OCI-LY3 (cell line): ENCODE measurements at regions not wholly inside any gene's neighbourhood (a gene's known extent, or its start where the extent isn't known, plus 50 kb on each side); places are given as distances from the start of the nearest gene placed in this dataset.

Experiments used
- H2AFZ ChIP-seq: fragments of 200-600, 300-600 bp; shearing (Covaris generic); 2 replicates; pipeline ENCODE4 v1.6.0; 2014; ENCODE audit warnings: antibody characterized with exemption, low read depth, low read length
- H3K27ac ChIP-seq: fragments of 200-600, 300-600 bp; sonication (generic); 2 replicates; pipeline ENCODE4 v1.5.1; 2014; ENCODE audit warnings: mild to moderate bottlenecking, low read length, moderate library complexity, mixed read lengths
- H3K27me3 ChIP-seq: fragments of 200-600, 300-600 bp; sonication (generic); 2 replicates; pipeline ENCODE4 v1.6.1; 2014; ENCODE audit warnings: low read depth, low read length, mixed read lengths
- H3K36me3 ChIP-seq: fragments of 200-600, 300-600 bp; sonication (generic); replicated peaks from 2 replicates; pipeline ENCODE3; 2014; ENCODE audit warnings: low read depth, low read length, mixed read lengths
- H3K4me1 ChIP-seq: fragments of 300-600, 200-600 bp; sonication (generic); 2 replicates; pipeline ENCODE4 v1.6.1; 2014; ENCODE audit warnings: low read length, mixed read lengths
- H3K4me2 ChIP-seq: fragments of 200-600, 300-600 bp; sonication (generic); 2 replicates; pipeline ENCODE4 v1.6.1; 2014; ENCODE audit warnings: low read length, mixed read lengths
- H3K4me3 ChIP-seq: fragments of 300-600, 200-600 bp; sonication (generic); 2 replicates; pipeline ENCODE4 v1.5.1; 2014; ENCODE audit warnings: antibody characterized with exemption, mild to moderate bottlenecking, low read length, moderate library complexity
- H3K79me2 ChIP-seq: fragments of 300-600, 200-600 bp; shearing (Covaris generic); 2 replicates; pipeline ENCODE4 v1.6.1; 2014; ENCODE audit warnings: mild to moderate bottlenecking, low read length, mixed read lengths
- H3K9ac ChIP-seq: fragments of 300-600, 200-600 bp; shearing (Covaris generic); 2 replicates; pipeline ENCODE4 v1.6.0; 2014; ENCODE audit warnings: mild to moderate bottlenecking, low read length, moderate library complexity
- H3K9me3 ChIP-seq: fragments of 200-600, 300-600 bp; shearing (Covaris generic); 2 replicates; pipeline ENCODE4 v1.6.1; 2014; ENCODE audit warnings: low read length, mixed read lengths; ENCODE audit not compliant: insufficient read depth
- H4K20me1 ChIP-seq: fragments of 200-600, 300-600 bp; sonication (generic); 2 replicates; pipeline ENCODE4 v1.6.1; 2016; ENCODE audit warnings: low read length, mixed read lengths; ENCODE audit not compliant: insufficient read depth
- CTCF ChIP-seq: fragments of 200-600, 300-600 bp; sonication (generic); IDR thresholded peaks from 2 replicates; pipeline ENCODE4 v1.5.1; 2014; ENCODE audit warnings: antibody characterized with exemption, low read length, low read depth
- EZH2phosphoT487 ChIP-seq: fragments of 200-600 bp; shearing (Covaris generic); IDR thresholded peaks from 2 replicates; pipeline ENCODE4 v1.6.1; 2018; ENCODE audit warnings: antibody characterized with exemption, mixed run types, low read depth

DNA sequence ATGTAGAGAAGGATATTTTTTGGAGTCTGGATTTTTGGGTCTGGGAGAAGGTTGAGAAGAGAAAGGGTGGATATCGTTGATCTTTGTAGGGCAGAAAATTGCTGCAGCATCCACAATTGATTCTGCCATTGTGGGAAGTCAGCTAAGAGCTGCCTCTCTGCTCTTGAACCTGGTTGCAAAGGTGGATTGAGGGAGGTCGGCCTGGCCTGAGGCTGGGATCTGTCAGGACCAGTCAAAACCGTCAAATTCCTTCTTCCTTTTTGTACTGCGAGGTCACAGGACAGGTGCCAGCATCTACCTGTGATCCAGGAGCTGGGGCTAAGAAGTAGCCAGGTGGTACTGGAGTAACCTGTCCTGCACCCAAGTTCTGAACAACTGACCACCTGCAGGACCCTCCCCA, 93.7 kb downstream of the SHOX start:
- Histone ChIP-seq H3K4me3 (no peak overlapping the region), H3K79me2 (no peaks in the 10 kb centered on the region), H3K36me3 (no peaks in the 10 kb centered on the region), H2AFZ (no peak overlapping the region), H3K9me3 (no peaks in the 10 kb centered on the region), H3K4me1 (no peaks in the 10 kb centered on the region), H4K20me1 (no peaks in the 10 kb centered on the region), H3K4me2 (no peak overlapping the region), H3K27me3 (no peaks in the 10 kb centered on the region), H3K9ac (no peak overlapping the region), H3K27ac (no peak overlapping the region)
- TF ChIP-seq EZH2phosphoT487 = no peak
- no peak for TF ChIP-seq CTCF

DNA sequence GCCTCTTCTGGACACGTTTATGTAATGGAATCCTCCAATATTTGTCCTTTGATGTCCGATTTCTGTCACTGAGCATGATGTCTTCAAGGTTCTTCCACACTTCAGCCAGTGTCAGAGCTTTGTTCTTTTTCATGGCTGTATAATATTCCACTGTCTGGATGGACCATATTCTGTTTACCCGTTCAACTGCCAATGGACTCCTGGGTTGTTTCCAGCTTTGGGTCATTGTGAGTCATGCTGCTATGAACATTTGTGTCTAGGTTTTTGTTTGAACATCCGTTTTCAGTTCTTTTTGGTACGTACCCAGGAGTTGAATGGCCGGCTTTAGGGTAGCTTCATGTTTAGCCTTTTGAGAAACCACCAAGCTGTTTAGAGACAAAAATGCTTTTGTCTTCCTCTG, 93.2 kb downstream of the SHOX start:
- TF ChIP-seq CTCF = no peak
- TF ChIP-seq EZH2phosphoT487 = no peak
- no peak overlapping the region for H3K4me3 ChIP-seq
- no peak overlapping the region for H3K27ac ChIP-seq
- no peak overlapping the region for H3K9ac ChIP-seq
- no peaks in the 10 kb centered on the region for H4K20me1 ChIP-seq
- no peak overlapping the region for H2AFZ ChIP-seq
- H3K27me3 ChIP-seq = no peaks in the 10 kb centered on the region
- no peaks in the 10 kb centered on the region for H3K9me3 ChIP-seq
- no peaks in the 10 kb centered on the region for H3K4me1 ChIP-seq
- no peaks in the 10 kb centered on the region for H3K36me3 ChIP-seq
- no peak overlapping the region for H3K4me2 ChIP-seq
- no peaks in the 10 kb centered on the region for H3K79me2 ChIP-seq

DNA sequence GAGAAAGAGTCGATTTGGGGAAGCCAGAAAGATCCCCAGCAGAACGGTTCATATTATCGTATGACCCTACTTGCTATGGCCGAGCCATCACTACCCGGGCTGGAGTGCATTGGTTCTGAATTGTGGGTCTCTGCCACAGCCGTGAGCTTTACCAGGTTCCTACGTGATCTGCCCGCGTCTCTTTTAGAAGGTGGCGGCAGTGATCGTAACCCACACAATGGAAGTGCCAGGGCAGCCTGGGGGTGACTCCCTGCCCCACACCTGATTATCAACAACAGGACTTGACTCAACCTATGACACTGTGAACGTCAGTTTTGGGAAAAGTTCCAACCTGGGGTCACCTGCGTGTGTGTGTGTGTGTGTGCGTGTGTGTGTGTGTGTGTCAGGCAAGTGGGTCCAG, 90.8 kb downstream of the SHOX start:
- no peak overlapping the region for H3K4me2 ChIP-seq
- H3K27ac ChIP-seq = no peak overlapping the region
- no peaks in the 10 kb centered on the region for H3K36me3 ChIP-seq
- no peak overlapping the region for H3K9ac ChIP-seq
- no peak overlapping the region for H2AFZ ChIP-seq
- TF ChIP-seq CTCF (no peak), EZH2phosphoT487 (no peak)
- no peaks in the 10 kb centered on the region for H4K20me1 ChIP-seq
- H3K79me2 ChIP-seq = no peaks in the 10 kb centered on the region
- H3K27me3 ChIP-seq = no peaks in the 10 kb centered on the region
- no peak overlapping the region for H3K4me3 ChIP-seq
- no peaks in the 10 kb centered on the region for H3K4me1 ChIP-seq
- no peaks in the 10 kb centered on the region for H3K9me3 ChIP-seq

GRCh38 chrX:720825-721224, 90.2 kb downstream of the SHOX start:
- no peaks in the 10 kb centered on the region for H3K79me2 ChIP-seq

More at GRCh38 chrX:720825-721224, 90.2 kb downstream of the SHOX start:
- Histone ChIP-seq H3K9me3 (no peaks in the 10 kb centered on the region), H3K36me3 (no peaks in the 10 kb centered on the region), H3K4me1 (no peaks in the 10 kb centered on the region), H3K9ac (no peak overlapping the region), H2AFZ (no peak overlapping the region), H3K4me3 (no peak overlapping the region), H3K27ac (no peak overlapping the region), H4K20me1 (no peaks in the 10 kb centered on the region), H3K4me2 (no peak overlapping the region), H3K27me3 (no peaks in the 10 kb centered on the region)
- TF ChIP-seq EZH2phosphoT487 (no peak), CTCF (no peak)
